OCI-LY1 (cell line): ENCODE measurements at regions not wholly inside any gene's neighbourhood (a gene's known extent, or its start where the extent isn't known, plus 50 kb on each side); places are given as distances from the start of the nearest gene placed in this dataset.

Experiments
- CTCF ChIP-seq: fragments of 200-600 bp; sonication (generic), shearing (Covaris generic); IDR thresholded peaks from 2 replicates; pipeline ENCODE4 v1.5.1; 2017; ENCODE audit warnings: mild to moderate bottlenecking, antibody characterized with exemption, low read length, moderate library complexity, mixed read lengths
- EZH2 ChIP-seq: fragments of 200-600 bp; sonication (generic), shearing (Covaris generic); IDR thresholded peaks from 2 replicates; pipeline ENCODE4 v1.8.0; 2017; ENCODE audit warnings: borderline replicate concordance, mixed run types, mild to moderate bottlenecking, antibody characterized with exemption, low read length, moderate library complexity, mixed read lengths

- TF ChIP-seq CTCF: no peak
- no peak for TF ChIP-seq EZH2
Measured at GRCh38 chr15:93417631-93418030, 328.6 kb upstream of the RGMA start.
